Activated naive CD8-positive, alpha-beta T cell (primary cell): ENCODE measurements at regions not wholly inside any gene's neighbourhood (a gene's known extent, or its start where the extent isn't known, plus 50 kb on each side); places are given as distances from the start of the nearest gene placed in this dataset.

Experiments
- H3K27ac Mint-ChIP-seq: one replicate; pipeline ENCODE4 v1.8.0; 2021; ENCODE audit warnings: mixed read lengths
- H3K27me3 Mint-ChIP-seq: one replicate; pipeline ENCODE4 v1.8.0; 2021; ENCODE audit warnings: mixed read lengths
- H3K36me3 Mint-ChIP-seq: one replicate; pipeline ENCODE4 v1.8.0; 2021; ENCODE audit warnings: mixed read lengths
- H3K4me1 Mint-ChIP-seq: one replicate; pipeline ENCODE4 v1.8.0; 2021; ENCODE audit warnings: low read depth, mixed read lengths
- H3K4me3 Mint-ChIP-seq: one replicate; pipeline ENCODE4 v1.8.0; 2021; ENCODE audit warnings: mild to moderate bottlenecking, mixed read lengths
- H3K9me3 Mint-ChIP-seq: one replicate; pipeline ENCODE4 v1.8.0; 2021; ENCODE audit warnings: low read depth, mixed read lengths

GRCh38 chr12:66934302-66935062, 255.6 kb upstream of the GRIP1 start:
- Mint-ChIP-seq H3K27me3 (peaks cover 11% of the 10 kb centered on the region), H3K27ac (no peak overlapping the region), H3K36me3 (peaks cover 6% of the 10 kb centered on the region), H3K9me3 (no peaks in the 10 kb centered on the region), H3K4me3 (no peak overlapping the region), H3K4me1 (peaks cover 8% of the 10 kb centered on the region)

DNA sequence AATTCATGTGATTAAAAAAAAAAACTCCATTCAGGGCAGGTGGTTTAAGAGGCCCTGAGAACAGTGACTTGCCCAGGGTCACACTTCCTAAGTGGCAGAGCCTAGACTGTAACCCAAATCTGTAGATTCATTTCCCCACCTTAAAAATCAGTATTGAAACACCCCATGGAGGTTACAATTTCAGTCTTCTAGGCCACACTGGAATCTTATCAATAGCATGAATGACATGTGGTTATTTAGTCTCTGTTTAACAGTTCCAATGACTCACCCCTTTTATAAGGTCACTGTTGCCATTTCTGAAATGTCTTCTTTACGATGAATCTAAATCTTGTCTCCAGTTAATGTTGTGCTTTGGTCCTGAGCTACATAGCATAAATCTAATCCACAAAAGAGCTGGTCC, 262.3 kb upstream of the GRIP1 start:
- H3K9me3 Mint-ChIP-seq: no peaks in the 10 kb centered on the region
- no peak overlapping the region for H3K4me3 Mint-ChIP-seq
- peaks cover 1% of the 10 kb centered on the region for H3K27me3 Mint-ChIP-seq
- no peaks in the 10 kb centered on the region for H3K36me3 Mint-ChIP-seq
- H3K27ac Mint-ChIP-seq: no peak overlapping the region
- peaks cover 13% of the 10 kb centered on the region for H3K4me1 Mint-ChIP-seq

GRCh38 chr12:66942741-66943465, 264.0 kb upstream of the GRIP1 start:
- H3K4me3 Mint-ChIP-seq: no peak overlapping the region
- no peaks in the 10 kb centered on the region for H3K9me3 Mint-ChIP-seq
- no peaks in the 10 kb centered on the region for H3K27me3 Mint-ChIP-seq
- peaks cover 17% of the 10 kb centered on the region for H3K4me1 Mint-ChIP-seq
- no peak overlapping the region for H3K27ac Mint-ChIP-seq
- H3K36me3 Mint-ChIP-seq: no peaks in the 10 kb centered on the region

DNA sequence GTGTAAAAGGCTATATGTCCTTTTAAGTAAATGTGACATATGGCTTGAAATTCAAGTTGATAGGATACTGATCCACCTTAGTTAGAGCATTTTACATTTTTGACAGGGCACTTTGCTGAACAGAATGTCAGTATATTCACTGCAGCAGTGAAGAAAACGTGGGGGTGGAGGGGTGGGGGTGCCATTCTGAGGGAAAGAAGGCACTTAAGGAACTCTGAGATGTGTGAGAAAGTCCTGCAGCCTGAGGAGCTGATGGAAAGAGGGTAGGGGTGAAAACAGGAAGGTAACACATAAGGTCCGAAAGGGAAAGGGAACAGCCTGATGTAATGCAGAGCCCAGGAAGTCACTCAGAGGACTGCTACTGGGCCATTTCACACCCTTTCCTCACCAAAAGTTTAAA, 265.5 kb upstream of the GRIP1 start:
- H3K36me3 Mint-ChIP-seq: no peaks in the 10 kb centered on the region
- peaks cover 19% of the 10 kb centered on the region for H3K4me1 Mint-ChIP-seq
- no peaks in the 10 kb centered on the region for H3K9me3 Mint-ChIP-seq
- H3K27me3 Mint-ChIP-seq: no peaks in the 10 kb centered on the region
- no peak overlapping the region for H3K27ac Mint-ChIP-seq
- H3K4me3 Mint-ChIP-seq: no peak overlapping the region

DNA sequence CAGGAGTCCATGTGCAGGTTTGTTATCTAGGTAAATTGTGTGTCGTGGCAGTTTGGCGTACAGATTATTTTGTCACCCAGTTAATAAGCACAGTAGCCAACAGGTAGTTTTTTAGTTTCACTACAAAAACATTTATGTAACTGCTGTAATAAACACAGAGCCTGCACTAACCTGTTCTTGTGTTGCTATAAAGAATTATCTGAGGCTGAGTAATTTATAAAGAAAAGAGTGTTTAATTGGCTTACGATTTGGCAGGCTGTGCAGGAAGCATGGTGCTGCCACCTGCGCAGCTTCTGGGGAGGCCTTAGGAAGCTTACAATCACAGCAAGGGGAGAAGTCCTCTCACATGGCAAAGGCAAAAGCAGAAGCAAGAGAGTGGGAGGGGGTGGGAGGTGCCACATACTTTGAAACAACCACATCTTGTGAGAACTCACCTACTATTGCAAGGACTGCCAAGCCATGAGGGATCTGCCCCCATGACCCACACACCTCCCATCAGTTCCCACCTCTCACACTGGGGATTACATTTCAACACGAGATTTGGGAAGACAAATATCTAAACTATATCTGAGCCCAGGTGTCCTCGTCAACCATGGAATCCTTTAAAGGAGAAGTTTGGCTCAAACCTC, 266.4 kb upstream of the GRIP1 start:
- no peak overlapping the region for H3K27ac Mint-ChIP-seq
- H3K9me3 Mint-ChIP-seq: no peaks in the 10 kb centered on the region
- peaks cover 19% of the 10 kb centered on the region for H3K4me1 Mint-ChIP-seq
- no peaks in the 10 kb centered on the region for H3K27me3 Mint-ChIP-seq
- no peaks in the 10 kb centered on the region for H3K36me3 Mint-ChIP-seq
- H3K4me3 Mint-ChIP-seq: no peak overlapping the region

- Mint-ChIP-seq H3K27ac (peak overlapping the region; percentile 29), H3K27me3 (no peaks in the 10 kb centered on the region), H3K4me1 (peaks cover 9% of the 10 kb centered on the region), H3K4me3 (no peak overlapping the region), H3K36me3 (no peaks in the 10 kb centered on the region), H3K9me3 (no peaks in the 10 kb centered on the region)
These were observed 268.2 kb upstream of the GRIP1 start for GRCh38 chr12:66947119-66947518.

DNA sequence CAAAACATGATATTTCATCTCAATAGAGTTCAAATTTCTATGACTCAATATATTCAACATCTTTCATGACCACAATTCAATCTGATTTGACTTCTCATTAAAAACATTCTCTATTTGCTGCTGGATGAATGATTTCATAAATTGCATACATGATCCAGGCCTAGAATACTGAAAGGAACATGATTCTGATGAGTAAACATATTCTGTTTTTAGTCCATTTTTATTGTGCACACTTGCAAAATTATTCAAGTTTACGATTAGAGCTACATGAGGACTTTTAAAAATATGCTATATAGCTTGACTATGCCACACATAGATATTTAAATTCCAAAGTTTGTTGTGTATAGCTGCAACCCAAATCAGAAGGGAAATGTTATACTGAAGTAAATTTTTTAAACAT, 273.8 kb upstream of the GRIP1 start:
- H3K4me1 Mint-ChIP-seq: peaks cover 2% of the 10 kb centered on the region
- H3K27me3 Mint-ChIP-seq: no peaks in the 10 kb centered on the region
- no peaks in the 10 kb centered on the region for H3K9me3 Mint-ChIP-seq
- H3K36me3 Mint-ChIP-seq: no peaks in the 10 kb centered on the region
- no peak overlapping the region for H3K27ac Mint-ChIP-seq
- no peak overlapping the region for H3K4me3 Mint-ChIP-seq

DNA sequence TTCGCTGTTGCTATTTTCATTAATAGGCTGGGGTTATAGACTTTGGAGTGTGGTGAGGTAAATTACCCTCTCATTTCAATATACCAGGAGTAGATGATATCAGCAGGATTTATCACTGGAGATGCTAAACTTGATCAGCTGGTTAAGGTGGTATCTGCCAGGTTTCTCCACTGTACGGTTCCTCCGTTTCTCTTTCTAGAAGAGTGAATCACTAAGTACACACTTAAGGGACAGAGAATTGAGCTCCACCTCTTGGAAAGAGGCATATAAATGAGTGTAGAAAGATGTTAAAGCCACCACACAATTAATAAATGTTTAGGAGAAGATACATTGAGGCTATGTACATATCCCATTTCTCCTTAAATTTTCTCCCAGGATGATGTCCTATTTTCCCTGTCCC, 277.4 kb upstream of the GRIP1 start:
- no peak overlapping the region for H3K27ac Mint-ChIP-seq
- no peaks in the 10 kb centered on the region for H3K27me3 Mint-ChIP-seq
- no peaks in the 10 kb centered on the region for H3K36me3 Mint-ChIP-seq
- H3K4me1 Mint-ChIP-seq: peaks cover 8% of the 10 kb centered on the region
- no peaks in the 10 kb centered on the region for H3K9me3 Mint-ChIP-seq
- no peak overlapping the region for H3K4me3 Mint-ChIP-seq

GRCh38 chr12:66959276-66959675, 280.4 kb upstream of the GRIP1 start:
- H3K4me1 Mint-ChIP-seq: peaks cover 23% of the 10 kb centered on the region
- no peaks in the 10 kb centered on the region for H3K27me3 Mint-ChIP-seq
- no peak overlapping the region for H3K27ac Mint-ChIP-seq
- peaks cover 6% of the 10 kb centered on the region for H3K9me3 Mint-ChIP-seq
- H3K4me3 Mint-ChIP-seq: no peak overlapping the region
- H3K36me3 Mint-ChIP-seq: no peaks in the 10 kb centered on the region

GRCh38 chr12:66960006-66960405, 281.1 kb upstream of the GRIP1 start:
- peaks cover 3% of the 10 kb centered on the region for H3K36me3 Mint-ChIP-seq
- H3K4me1 Mint-ChIP-seq: peaks cover 30% of the 10 kb centered on the region
- peaks cover 6% of the 10 kb centered on the region for H3K9me3 Mint-ChIP-seq
- no peaks in the 10 kb centered on the region for H3K27me3 Mint-ChIP-seq
- no peak overlapping the region for H3K27ac Mint-ChIP-seq
- no peak overlapping the region for H3K4me3 Mint-ChIP-seq

DNA sequence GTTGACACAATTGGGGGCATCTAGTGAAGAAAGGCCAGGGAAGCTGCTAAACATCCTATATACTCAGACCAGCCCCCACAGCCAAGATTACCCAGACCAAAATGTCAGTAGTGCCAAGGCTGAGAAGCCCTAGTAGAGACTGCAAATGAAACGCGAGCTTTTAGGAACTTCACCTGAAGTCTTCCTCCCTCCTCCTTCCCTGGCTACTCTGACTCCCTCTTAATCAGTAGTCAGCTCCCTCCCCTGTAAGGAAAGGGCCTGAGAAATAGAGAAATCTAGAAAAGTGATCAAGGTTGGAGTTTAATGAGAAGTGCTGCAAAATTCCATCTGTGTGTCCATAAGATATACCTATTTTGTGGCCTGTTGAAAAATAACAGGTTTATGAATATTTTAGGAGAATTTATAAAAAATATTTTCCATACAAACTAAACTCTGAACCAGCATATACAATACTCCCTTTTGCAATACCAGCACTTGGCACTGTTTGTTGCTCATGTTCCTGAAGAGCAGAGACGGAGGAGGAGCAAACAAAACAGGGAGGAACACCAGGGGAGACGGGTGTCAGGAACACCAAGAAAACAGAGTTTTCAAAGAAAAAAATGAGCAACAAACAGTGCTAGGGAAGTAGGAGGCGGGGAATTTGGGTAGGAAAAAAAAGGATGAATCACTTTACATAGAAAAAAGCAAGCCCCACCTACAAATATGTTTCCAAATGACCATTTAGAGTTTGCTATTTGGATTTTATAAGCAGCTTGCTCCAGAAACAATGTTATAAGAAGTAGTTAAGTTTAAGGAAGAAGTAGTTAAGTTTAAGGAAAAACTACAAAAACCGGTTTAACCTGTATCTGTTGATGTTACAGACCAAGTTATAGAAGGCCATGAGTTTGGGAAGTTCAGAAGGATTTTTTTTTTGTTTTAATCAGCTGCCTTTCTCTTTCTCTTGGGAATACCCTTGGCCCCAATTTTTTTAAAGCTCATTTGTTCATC, 282.1 kb upstream of the GRIP1 start:
- Mint-ChIP-seq H3K36me3 (peaks cover 3% of the 10 kb centered on the region), H3K4me3 (no peak overlapping the region), H3K27me3 (no peaks in the 10 kb centered on the region), H3K27ac (no peak overlapping the region), H3K4me1 (peaks cover 40% of the 10 kb centered on the region), H3K9me3 (peaks cover 6% of the 10 kb centered on the region)

- peaks cover 6% of the 10 kb centered on the region for H3K9me3 Mint-ChIP-seq
- peaks cover 44% of the 10 kb centered on the region for H3K4me1 Mint-ChIP-seq
- no peak overlapping the region for H3K27ac Mint-ChIP-seq
- no peak overlapping the region for H3K4me3 Mint-ChIP-seq
- H3K36me3 Mint-ChIP-seq: peaks cover 3% of the 10 kb centered on the region
- H3K27me3 Mint-ChIP-seq: no peaks in the 10 kb centered on the region
These were observed 283.4 kb upstream of the GRIP1 start for GRCh38 chr12:66962290-66962689.

GRCh38 chr12:66963901-66964300, 285.0 kb upstream of the GRIP1 start:
- Mint-ChIP-seq H3K36me3 (peaks cover 3% of the 10 kb centered on the region), H3K27me3 (no peaks in the 10 kb centered on the region), H3K4me3 (no peak overlapping the region), H3K9me3 (peaks cover 6% of the 10 kb centered on the region), H3K27ac (no peak overlapping the region), H3K4me1 (peaks cover 44% of the 10 kb centered on the region)

DNA sequence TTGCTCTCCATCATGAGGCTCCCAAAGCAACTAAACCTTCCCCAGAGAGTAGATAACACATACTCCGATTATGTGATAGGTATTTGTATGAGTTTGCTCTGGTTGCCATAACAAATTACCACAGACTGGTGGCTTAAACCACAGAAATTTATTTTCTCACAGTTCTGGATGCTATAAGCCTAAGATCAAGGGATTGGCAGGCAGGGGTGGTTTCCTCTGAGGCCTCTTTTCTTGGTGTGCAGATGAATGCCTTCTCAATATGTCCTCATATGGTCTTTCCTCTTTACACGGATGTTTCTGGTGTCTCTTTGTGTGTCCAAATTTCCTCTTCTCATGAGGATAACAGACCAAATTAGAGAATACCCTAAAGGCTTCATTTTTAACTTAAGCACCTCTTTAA, 285.8 kb upstream of the GRIP1 start:
- peak overlapping the region; percentile 57 for H3K4me3 Mint-ChIP-seq
- H3K4me1 Mint-ChIP-seq: peaks cover 44% of the 10 kb centered on the region
- H3K27me3 Mint-ChIP-seq: no peaks in the 10 kb centered on the region
- peaks cover 3% of the 10 kb centered on the region for H3K36me3 Mint-ChIP-seq
- peaks cover 6% of the 10 kb centered on the region for H3K9me3 Mint-ChIP-seq
- peak overlapping the region; percentile 80 for H3K27ac Mint-ChIP-seq
